OCI-LY7 (cell line): ENCODE measurements at regions not wholly inside any gene's neighbourhood (a gene's known extent, or its start where the extent isn't known, plus 50 kb on each side); places are given as distances from the start of the nearest gene placed in this dataset.

Source experiments
- BruUV-seq: library from RNA; stranded (reverse); fragments of 400-500 nt; replicated peaks from 2 replicates; lab custom pipeline; 2021; lab: Mats Ljungman, UMichigan
- CTCF ChIA-PET: fragments of 300-600 bp; sonication (Branson Sonifier 250); formaldehyde crosslinking; loops from one replicate; lab custom pipeline; 2022; ENCODE audit warnings: antibody characterized with exemption; ENCODE audit not compliant: unreplicated experiment; lab: Charles Lee
- POLR2A ChIA-PET: fragments of 300-600 bp; sonication (Branson Sonifier 250); formaldehyde crosslinking; loops from one replicate; lab custom pipeline; 2022; ENCODE audit warnings: antibody characterized with exemption; lab: Charles Lee
- DNase-seq: peaks from one replicate; pipeline ENCODE4 v3.0.0-alpha.2; 2015; ENCODE audit warnings: low spot score
- H2AFZ ChIP-seq: fragments of 200-600 bp; sonication (generic), shearing (Covaris generic); 2 replicates; pipeline ENCODE4 v1.6.1; 2014; ENCODE audit warnings: mild to moderate bottlenecking, antibody characterized with exemption, low read length, moderate library complexity
- H3K27ac ChIP-seq: fragments of 200-600 bp; sonication (generic); 2 replicates; pipeline ENCODE4 v1.5.1; 2014; ENCODE audit warnings: mixed run types, low read depth, mild to moderate bottlenecking, moderate library complexity, low read length, inconsistent platforms; ENCODE audit not compliant: poor library complexity, severe bottlenecking
- H3K36me3 ChIP-seq: fragments of 200-600 bp; sonication (generic); 2 replicates; pipeline ENCODE4 v1.6.1; 2014; ENCODE audit warnings: mild to moderate bottlenecking, antibody characterized with exemption, low read length, moderate library complexity, mixed read lengths; ENCODE audit not compliant: insufficient read depth
- H3K4me1 ChIP-seq: fragments of 200-600 bp; sonication (generic); 2 replicates; pipeline ENCODE4 v1.5.1; 2014; ENCODE audit warnings: mild to moderate bottlenecking, low read length; ENCODE audit not compliant: insufficient read depth, poor library complexity, severe bottlenecking
- H3K4me2 ChIP-seq: fragments of 200-600 bp; sonication (generic); 2 replicates; pipeline ENCODE4 v1.6.1; 2014; ENCODE audit warnings: mild to moderate bottlenecking, low read length
- H3K4me3 ChIP-seq: fragments of 200-600 bp; sonication (generic); 2 replicates; pipeline ENCODE4 v1.5.1; 2014; ENCODE audit warnings: mild to moderate bottlenecking, low read depth, low read length; ENCODE audit not compliant: poor library complexity, severe bottlenecking
- H3K79me2 ChIP-seq: fragments of 200-600 bp; sonication (generic); 2 replicates; pipeline ENCODE4 v1.6.1; 2016; ENCODE audit warnings: low read depth, mild to moderate bottlenecking, low read length, moderate library complexity, mixed read lengths; ENCODE audit not compliant: insufficient read depth
- H3K9me2 ChIP-seq: fragments of 200-600 bp; sonication (generic); 2 replicates; pipeline ENCODE4 v1.6.1; 2016; ENCODE audit warnings: mild to moderate bottlenecking, low read length, mixed read lengths; ENCODE audit not compliant: insufficient read depth
- H3K9me3 ChIP-seq: fragments of 200-600 bp; sonication (generic); 2 replicates; pipeline ENCODE4 v1.6.1; 2014; ENCODE audit warnings: mild to moderate bottlenecking, mixed run types, low read length, mixed read lengths
- H4K20me1 ChIP-seq: fragments of 200-600 bp; sonication (generic); 2 replicates; pipeline ENCODE4 v1.6.1; 2014; ENCODE audit warnings: mild to moderate bottlenecking, antibody characterized with exemption, low read length, moderate library complexity, mixed read lengths; ENCODE audit not compliant: insufficient read depth
- EZH2phosphoT487 ChIP-seq: fragments of 200-600 bp; sonication (generic); IDR thresholded peaks from 2 replicates; pipeline ENCODE4 v1.6.1; 2018; ENCODE audit warnings: low read depth, borderline replicate concordance, mild to moderate bottlenecking, mixed run types, antibody characterized with exemption, low read length, moderate library complexity, mixed read lengths
- intact Hi-C: fragments of 100-400 bp; cut with micrococcal nuclease; formaldehyde crosslinking; loops from one replicate; pipeline ENCODE4 v1.10.0; 2022; ENCODE audit not compliant: unreplicated experiment
- TF ChIP-seq, protein P1 (sequence below): fragments of 200-600 bp; sonication (generic); conservative IDR thresholded peaks from 2 replicates; pipeline ENCODE4 v1.5.1; 2014; ENCODE audit warnings: mild to moderate bottlenecking, antibody characterized with exemption, low read length, moderate library complexity, mixed read lengths

DNA sequence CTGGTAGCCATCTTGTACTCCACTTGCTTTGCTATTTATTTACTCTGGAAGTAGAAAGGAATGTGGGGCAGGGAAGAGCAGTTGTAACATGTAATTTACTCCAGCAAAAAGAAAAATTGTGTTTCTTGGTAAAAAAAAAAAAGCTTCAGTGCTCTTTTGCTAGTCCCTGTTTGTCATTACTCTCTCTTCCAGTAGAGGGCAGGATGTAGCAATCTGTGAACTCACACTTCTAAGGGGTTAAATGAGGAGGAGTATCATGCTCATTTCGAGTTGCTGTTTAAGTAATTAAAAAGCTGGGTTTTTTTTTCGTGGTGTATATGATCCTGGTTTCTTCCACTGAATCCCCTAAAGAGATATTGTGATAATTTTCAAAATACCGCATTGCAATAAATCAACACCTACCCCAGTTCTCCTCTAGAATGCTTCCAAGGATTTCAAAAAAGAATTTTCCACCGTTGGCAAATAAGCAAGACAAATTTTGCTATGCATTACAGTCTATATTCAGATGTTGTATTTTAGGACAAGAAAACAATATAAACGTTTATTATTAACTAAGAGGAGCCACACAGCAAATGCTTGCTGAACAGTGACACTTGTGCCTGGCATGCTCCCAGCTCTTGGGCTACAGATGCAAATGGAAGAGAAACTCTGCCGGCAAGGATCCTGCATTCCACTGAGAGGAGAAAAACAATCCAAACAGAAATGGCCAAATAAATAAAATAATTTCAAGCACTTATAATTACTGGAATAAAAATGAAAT, 261.6 kb downstream of the ASXL3 start:
- Histone ChIP-seq H3K4me3 (no peak overlapping the region), H4K20me1 (no peaks in the 10 kb centered on the region), H3K79me2 (no peaks in the 10 kb centered on the region), H3K4me2 (peak overlapping the region; percentile 53), H3K27ac (peak overlapping the region; percentile 88), H3K9me2 (no peaks in the 10 kb centered on the region), H3K4me1 (peaks cover 69% of the 10 kb centered on the region), H3K9me3 (no peaks in the 10 kb centered on the region), H3K36me3 (no peaks in the 10 kb centered on the region), H2AFZ (peak overlapping the region; percentile 54; the same call in 1 of the 2 replicates)
- ChIA-PET POLR2A (interaction anchor here (0.8 to 6.4 kb wide), 3 partner anchors 8 to 287 kb away, joined by 3 to 133 read pairs (median 5); no protein-coding TSS in a partner anchor), CTCF (no interaction called here)
- intact Hi-C loops = loop anchor here (2.0 kb wide), 3 partner anchors 79 to 283 kb away; no protein-coding TSS in a partner anchor
- DNase-seq = peak; percentile 80
- TF ChIP-seq EZH2phosphoT487 = no peak
- TF ChIP-seq, protein P1, sequence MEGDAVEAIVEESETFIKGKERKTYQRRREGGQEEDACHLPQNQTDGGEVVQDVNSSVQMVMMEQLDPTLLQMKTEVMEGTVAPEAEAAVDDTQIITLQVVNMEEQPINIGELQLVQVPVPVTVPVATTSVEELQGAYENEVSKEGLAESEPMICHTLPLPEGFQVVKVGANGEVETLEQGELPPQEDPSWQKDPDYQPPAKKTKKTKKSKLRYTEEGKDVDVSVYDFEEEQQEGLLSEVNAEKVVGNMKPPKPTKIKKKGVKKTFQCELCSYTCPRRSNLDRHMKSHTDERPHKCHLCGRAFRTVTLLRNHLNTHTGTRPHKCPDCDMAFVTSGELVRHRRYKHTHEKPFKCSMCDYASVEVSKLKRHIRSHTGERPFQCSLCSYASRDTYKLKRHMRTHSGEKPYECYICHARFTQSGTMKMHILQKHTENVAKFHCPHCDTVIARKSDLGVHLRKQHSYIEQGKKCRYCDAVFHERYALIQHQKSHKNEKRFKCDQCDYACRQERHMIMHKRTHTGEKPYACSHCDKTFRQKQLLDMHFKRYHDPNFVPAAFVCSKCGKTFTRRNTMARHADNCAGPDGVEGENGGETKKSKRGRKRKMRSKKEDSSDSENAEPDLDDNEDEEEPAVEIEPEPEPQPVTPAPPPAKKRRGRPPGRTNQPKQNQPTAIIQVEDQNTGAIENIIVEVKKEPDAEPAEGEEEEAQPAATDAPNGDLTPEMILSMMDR = peak; percentile 85
- BruUV-seq = no TSS peak

- no peaks in the 10 kb centered on the region for H3K9me3 ChIP-seq
- H3K4me2 ChIP-seq = peak overlapping the region; percentile 21; the same call in 1 of the 2 replicates
- no peak overlapping the region for H3K4me3 ChIP-seq
- no peaks in the 10 kb centered on the region for H3K36me3 ChIP-seq
- H3K4me1 ChIP-seq = peaks cover 58% of the 10 kb centered on the region
- CTCF ChIA-PET = interaction anchor here (0.7 kb wide), 1 partner anchor 112 kb away, joined by 3 read pairs; no protein-coding TSS in a partner anchor
- no peaks in the 10 kb centered on the region for H4K20me1 ChIP-seq
- POLR2A ChIA-PET = interaction anchor here (1.0 to 2.5 kb wide), 7 partner anchors 15 to 289 kb away, joined by 3 to 10 read pairs (median 3); no protein-coding TSS in a partner anchor
- no peak overlapping the region for H3K27ac ChIP-seq
- H2AFZ ChIP-seq = peak overlapping the region; percentile 88; the same call in 1 of the 2 replicates
- intact Hi-C loops = loop anchor here (2.0 kb wide), 3 partner anchors 81 to 285 kb away; no protein-coding TSS in a partner anchor
- no peaks in the 10 kb centered on the region for H3K9me2 ChIP-seq
- no TSS peak for BruUV-seq
- DNase-seq = no peak
- TF ChIP-seq, protein P1 = no peak
- TF ChIP-seq EZH2phosphoT487 = no peak
- no peaks in the 10 kb centered on the region for H3K79me2 ChIP-seq
These were observed 260.0 kb downstream of the ASXL3 start for GRCh38 chr18:33838054-33838453.
